ENCODE measurements at regions not wholly inside any gene's neighbourhood (a gene's known extent, or its start where the extent isn't known, plus 50 kb on each side); places are given as distances from the start of the nearest gene placed in this dataset.

DNA sequence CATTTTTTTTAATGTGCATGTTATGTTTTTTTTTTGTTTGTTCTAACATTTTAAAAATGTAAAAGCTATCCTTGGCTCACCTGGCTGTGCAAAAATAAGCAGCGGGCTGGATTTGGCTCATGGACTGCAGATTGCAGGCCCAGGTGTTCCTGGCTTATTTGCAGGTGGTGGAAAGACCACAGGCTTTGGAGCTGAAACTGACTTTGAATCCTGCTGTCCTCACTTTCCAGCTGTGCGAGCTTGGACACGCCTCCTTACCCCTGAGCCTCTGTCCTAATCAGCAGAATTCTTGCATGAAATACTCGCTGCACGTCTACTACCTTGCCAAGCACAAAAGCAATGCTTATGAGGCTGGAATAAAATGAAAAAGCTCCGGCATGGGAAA is 188.7 kb upstream of the TPM1 start:
- Histone ChIP-seq H3K9me3 (ENCODE audit: control insufficient read depth, insufficient read depth, low read depth, low read length) (no peaks in the 10 kb centered on the region), H3K79me2 (ENCODE audit: control insufficient read depth, insufficient read depth, low read length) (no peaks in the 10 kb centered on the region), H4K20me1 (ENCODE audit: control insufficient read depth, extremely low read depth, insufficient read depth, low read length) (no peaks in the 10 kb centered on the region), H3K4me2 (ENCODE audit: extremely low read depth, insufficient read depth, low read length) (no peak overlapping the region), H3K4me1 (ENCODE audit: control insufficient read depth, extremely low read depth, insufficient read depth, low read length) (no peaks in the 10 kb centered on the region), H3K27me3 (ENCODE audit: control insufficient read depth, insufficient read depth, low read length) (no peaks in the 10 kb centered on the region), H3K9ac (ENCODE audit: insufficient read depth, low read length) (no peak overlapping the region), H2AFZ (ENCODE audit: low read length) (no peak overlapping the region), H3K4me3 (replicated peaks in 1 of 4; ENCODE audit: control extremely low read depth in 1 of 4, insufficient read depth in 1 of 4, low read depth in 3 of 4, low read length in 4 of 4) (no peak overlapping the region), H3K27ac (ENCODE audit: insufficient read depth, low read length) (no peak overlapping the region), H3K36me3 (ENCODE audit: control insufficient read depth, insufficient read depth, low read length) (no peaks in the 10 kb centered on the region)
- no peak for TF ChIP-seq EZH2 (IDR thresholded peaks at IDR 0.05; ENCODE audit: low read length, missing control alignments)
- TF ChIP-seq, protein P1, sequence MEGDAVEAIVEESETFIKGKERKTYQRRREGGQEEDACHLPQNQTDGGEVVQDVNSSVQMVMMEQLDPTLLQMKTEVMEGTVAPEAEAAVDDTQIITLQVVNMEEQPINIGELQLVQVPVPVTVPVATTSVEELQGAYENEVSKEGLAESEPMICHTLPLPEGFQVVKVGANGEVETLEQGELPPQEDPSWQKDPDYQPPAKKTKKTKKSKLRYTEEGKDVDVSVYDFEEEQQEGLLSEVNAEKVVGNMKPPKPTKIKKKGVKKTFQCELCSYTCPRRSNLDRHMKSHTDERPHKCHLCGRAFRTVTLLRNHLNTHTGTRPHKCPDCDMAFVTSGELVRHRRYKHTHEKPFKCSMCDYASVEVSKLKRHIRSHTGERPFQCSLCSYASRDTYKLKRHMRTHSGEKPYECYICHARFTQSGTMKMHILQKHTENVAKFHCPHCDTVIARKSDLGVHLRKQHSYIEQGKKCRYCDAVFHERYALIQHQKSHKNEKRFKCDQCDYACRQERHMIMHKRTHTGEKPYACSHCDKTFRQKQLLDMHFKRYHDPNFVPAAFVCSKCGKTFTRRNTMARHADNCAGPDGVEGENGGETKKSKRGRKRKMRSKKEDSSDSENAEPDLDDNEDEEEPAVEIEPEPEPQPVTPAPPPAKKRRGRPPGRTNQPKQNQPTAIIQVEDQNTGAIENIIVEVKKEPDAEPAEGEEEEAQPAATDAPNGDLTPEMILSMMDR (conservative IDR thresholded peaks at IDR 0.05 in 1 of 2, IDR thresholded peaks at IDR 0.05 in 1 of 2; ENCODE audit: low read depth in 1 of 2, low read length in 2 of 2), result no peak
- no peak for DNase-seq (ENCODE audit: low read depth in 2 of 2)

DNA sequence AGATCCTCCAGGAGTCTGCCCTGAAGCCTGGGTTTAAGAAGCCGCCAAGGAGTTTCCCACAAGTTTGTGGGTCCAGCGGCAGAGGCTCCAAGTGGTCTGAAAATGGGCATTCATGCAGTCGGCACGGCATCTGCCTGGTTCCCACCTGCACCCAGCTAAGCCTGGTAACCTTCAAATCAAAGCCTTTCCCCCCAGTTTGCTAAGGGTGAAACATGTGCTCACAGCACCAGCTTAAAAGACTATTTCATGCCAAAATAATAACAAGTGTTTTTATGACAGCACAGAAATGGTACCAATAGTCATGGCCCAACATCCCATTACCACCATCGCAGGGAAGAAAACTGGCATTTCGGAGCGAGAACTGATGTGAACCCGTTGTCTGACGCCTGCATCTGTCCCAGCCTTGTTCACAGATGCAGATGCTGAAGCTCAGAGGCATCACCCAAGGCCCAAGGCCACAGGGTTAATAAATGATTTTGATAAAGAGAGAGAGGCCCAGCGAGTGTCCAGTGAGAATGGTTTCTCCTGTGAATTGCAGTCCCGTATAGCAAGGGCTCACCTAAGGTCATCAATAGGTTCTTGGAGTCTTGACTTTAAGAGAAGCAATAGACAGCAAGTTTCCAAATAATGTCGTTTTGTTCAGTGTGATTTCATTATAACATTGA is 188.0 kb upstream of the TPM1 start:
- H3K79me2 ChIP-seq (ENCODE audit: control insufficient read depth, insufficient read depth, low read length), result no peaks in the 10 kb centered on the region
- no peak overlapping the region for H3K27ac ChIP-seq (ENCODE audit: insufficient read depth, low read length)
- no peaks in the 10 kb centered on the region for H3K9me3 ChIP-seq (ENCODE audit: control insufficient read depth, insufficient read depth, low read depth, low read length)
- H4K20me1 ChIP-seq (ENCODE audit: control insufficient read depth, extremely low read depth, insufficient read depth, low read length), result no peaks in the 10 kb centered on the region
- H2AFZ ChIP-seq (ENCODE audit: low read length), result no peak overlapping the region
- no peak overlapping the region for H3K4me3 ChIP-seq (replicated peaks in 1 of 4; ENCODE audit: control extremely low read depth in 1 of 4, insufficient read depth in 1 of 4, low read depth in 3 of 4, low read length in 4 of 4)
- H3K4me2 ChIP-seq (ENCODE audit: extremely low read depth, insufficient read depth, low read length), result no peak overlapping the region
- no peaks in the 10 kb centered on the region for H3K36me3 ChIP-seq (ENCODE audit: control insufficient read depth, insufficient read depth, low read length)
- DNase-seq (ENCODE audit: low read depth in 2 of 2), result no peak
- no peak for TF ChIP-seq EZH2 (IDR thresholded peaks at IDR 0.05; ENCODE audit: low read length, missing control alignments)
- TF ChIP-seq, protein P1 (conservative IDR thresholded peaks at IDR 0.05 in 1 of 2, IDR thresholded peaks at IDR 0.05 in 1 of 2; ENCODE audit: low read depth in 1 of 2, low read length in 2 of 2), result no peak
- no peaks in the 10 kb centered on the region for H3K4me1 ChIP-seq (ENCODE audit: control insufficient read depth, extremely low read depth, insufficient read depth, low read length)
- no peaks in the 10 kb centered on the region for H3K27me3 ChIP-seq (ENCODE audit: control insufficient read depth, insufficient read depth, low read length)
- H3K9ac ChIP-seq (ENCODE audit: insufficient read depth, low read length), result no peak overlapping the region

DNA sequence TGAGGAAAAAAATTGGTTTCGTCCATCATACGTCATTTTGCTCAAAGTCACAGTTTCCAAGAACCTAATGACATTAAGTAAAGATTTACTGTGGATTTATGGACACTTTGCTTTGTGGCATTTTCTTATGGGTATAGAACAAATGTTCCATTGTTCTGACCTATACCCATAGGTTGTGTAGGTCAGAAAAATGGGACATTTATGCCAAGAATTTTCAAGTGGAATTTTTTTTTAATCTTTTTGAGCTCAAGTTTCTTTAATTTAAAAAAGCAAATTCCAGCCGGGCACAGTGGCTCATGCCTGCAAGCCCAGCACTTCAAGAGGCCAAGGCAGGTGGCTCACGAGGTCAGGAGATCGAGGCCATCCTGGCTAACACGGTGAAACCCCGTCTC is 187.5 kb upstream of the TPM1 start:
- Histone ChIP-seq H2AFZ (ENCODE audit: low read length) (no peak overlapping the region), H3K27ac (ENCODE audit: insufficient read depth, low read length) (no peak overlapping the region), H3K79me2 (ENCODE audit: control insufficient read depth, insufficient read depth, low read length) (no peaks in the 10 kb centered on the region), H3K27me3 (ENCODE audit: control insufficient read depth, insufficient read depth, low read length) (no peaks in the 10 kb centered on the region), H3K4me1 (ENCODE audit: control insufficient read depth, extremely low read depth, insufficient read depth, low read length) (no peaks in the 10 kb centered on the region), H3K9me3 (ENCODE audit: control insufficient read depth, insufficient read depth, low read depth, low read length) (no peaks in the 10 kb centered on the region), H3K4me3 (replicated peaks in 1 of 4; ENCODE audit: control extremely low read depth in 1 of 4, insufficient read depth in 1 of 4, low read depth in 3 of 4, low read length in 4 of 4) (no peak overlapping the region), H3K4me2 (ENCODE audit: extremely low read depth, insufficient read depth, low read length) (no peak overlapping the region), H3K36me3 (ENCODE audit: control insufficient read depth, insufficient read depth, low read length) (no peaks in the 10 kb centered on the region), H3K9ac (ENCODE audit: insufficient read depth, low read length) (no peak overlapping the region), H4K20me1 (ENCODE audit: control insufficient read depth, extremely low read depth, insufficient read depth, low read length) (no peaks in the 10 kb centered on the region)
- TF ChIP-seq, protein P1 (conservative IDR thresholded peaks at IDR 0.05 in 1 of 2, IDR thresholded peaks at IDR 0.05 in 1 of 2; ENCODE audit: low read depth in 1 of 2, low read length in 2 of 2), result no peak
- TF ChIP-seq EZH2 (IDR thresholded peaks at IDR 0.05; ENCODE audit: low read length, missing control alignments), result no peak
- no peak for DNase-seq (ENCODE audit: low read depth in 2 of 2)

Data from fibroblast of lung (primary cell).